ENCODE measurements at regions not wholly inside any gene's neighbourhood (a gene's known extent, or its start where the extent isn't known, plus 50 kb on each side); places are given as distances from the start of the nearest gene placed in this dataset.

DNA sequence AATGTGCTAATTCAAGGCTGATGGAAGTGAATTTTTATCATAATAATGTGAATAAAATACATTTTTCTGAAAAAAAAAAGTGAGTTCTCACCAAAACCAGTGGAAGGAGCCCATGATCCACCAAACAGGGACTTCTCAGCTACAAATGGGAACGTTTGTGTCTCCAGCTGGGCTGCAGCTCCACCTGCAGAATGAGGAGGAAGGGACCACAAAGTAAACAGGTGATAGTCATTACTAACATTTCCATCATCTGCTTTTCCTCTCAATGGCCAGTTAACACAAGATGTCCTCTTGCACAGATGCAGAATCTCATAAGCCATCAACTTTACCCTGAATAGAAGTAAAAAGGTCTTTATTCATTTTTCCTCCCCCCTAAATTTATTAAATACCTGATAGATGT lies 246.2 kb downstream of the MRPL39 start:
- TF ChIP-seq, protein P1, sequence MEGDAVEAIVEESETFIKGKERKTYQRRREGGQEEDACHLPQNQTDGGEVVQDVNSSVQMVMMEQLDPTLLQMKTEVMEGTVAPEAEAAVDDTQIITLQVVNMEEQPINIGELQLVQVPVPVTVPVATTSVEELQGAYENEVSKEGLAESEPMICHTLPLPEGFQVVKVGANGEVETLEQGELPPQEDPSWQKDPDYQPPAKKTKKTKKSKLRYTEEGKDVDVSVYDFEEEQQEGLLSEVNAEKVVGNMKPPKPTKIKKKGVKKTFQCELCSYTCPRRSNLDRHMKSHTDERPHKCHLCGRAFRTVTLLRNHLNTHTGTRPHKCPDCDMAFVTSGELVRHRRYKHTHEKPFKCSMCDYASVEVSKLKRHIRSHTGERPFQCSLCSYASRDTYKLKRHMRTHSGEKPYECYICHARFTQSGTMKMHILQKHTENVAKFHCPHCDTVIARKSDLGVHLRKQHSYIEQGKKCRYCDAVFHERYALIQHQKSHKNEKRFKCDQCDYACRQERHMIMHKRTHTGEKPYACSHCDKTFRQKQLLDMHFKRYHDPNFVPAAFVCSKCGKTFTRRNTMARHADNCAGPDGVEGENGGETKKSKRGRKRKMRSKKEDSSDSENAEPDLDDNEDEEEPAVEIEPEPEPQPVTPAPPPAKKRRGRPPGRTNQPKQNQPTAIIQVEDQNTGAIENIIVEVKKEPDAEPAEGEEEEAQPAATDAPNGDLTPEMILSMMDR (IDR thresholded peaks at IDR 0.05), result no peak
- TF ChIP-seq POLR2A (IDR thresholded peaks at IDR 0.05), result no peak

Measured in lower leg skin (tissue), 3 donors.